Type B pancreatic cell (in vitro differentiated cells): ENCODE measurements at regions not wholly inside any gene's neighbourhood (a gene's known extent, or its start where the extent isn't known, plus 50 kb on each side); places are given as distances from the start of the nearest gene placed in this dataset.

ENCODE experiments used
- DNase-seq: peaks from one replicate; pipeline ENCODE4 v3.0.0; 2021; ENCODE audit warnings: mixed read lengths; ENCODE audit not compliant: unreplicated experiment; ENCODE audit errors: extremely low spot score
- H3K27ac Mint-ChIP-seq: 2 replicates; pipeline ENCODE4 v1.8.0; 2021; ENCODE audit warnings: mild to moderate bottlenecking, mixed read lengths
- H3K27me3 Mint-ChIP-seq: 2 replicates; pipeline ENCODE4 v1.8.0; 2021; ENCODE audit warnings: mixed read lengths
- H3K36me3 Mint-ChIP-seq: 2 replicates; pipeline ENCODE4 v1.8.0; 2021; ENCODE audit warnings: mixed read lengths
- H3K4me1 Mint-ChIP-seq: one replicate; pipeline ENCODE4 v1.8.0; 2021; ENCODE audit warnings: mixed read lengths; ENCODE audit not compliant: unreplicated experiment
- H3K4me3 Mint-ChIP-seq: 2 replicates; pipeline ENCODE4 v1.8.0; 2021; ENCODE audit warnings: mild to moderate bottlenecking, mixed read lengths
- H3K9me3 Mint-ChIP-seq: 2 replicates; pipeline ENCODE4 v1.8.0; 2021; ENCODE audit warnings: mixed read lengths
- CTCF ChIP-seq: fragments of 200-600 bp; sonication (generic); conservative IDR thresholded peaks from 2 replicates; pipeline ENCODE4 v1.5.0; 2021; ENCODE audit warnings: antibody characterized with exemption, mild to moderate bottlenecking

- no peaks in the 10 kb centered on the region for H3K9me3 Mint-ChIP-seq
- peaks cover 20% of the 10 kb centered on the region for H3K4me1 Mint-ChIP-seq
- H3K36me3 Mint-ChIP-seq, result no peaks in the 10 kb centered on the region
- no peak for DNase-seq
- H3K27ac Mint-ChIP-seq, result no peak overlapping the region
- H3K27me3 Mint-ChIP-seq, result peaks cover 33% of the 10 kb centered on the region
- no peak for TF ChIP-seq CTCF
- H3K4me3 Mint-ChIP-seq, result no peak overlapping the region
Measured at GRCh38 chr17:74006371-74006770, 197.1 kb upstream of the RPL38 start.

DNA sequence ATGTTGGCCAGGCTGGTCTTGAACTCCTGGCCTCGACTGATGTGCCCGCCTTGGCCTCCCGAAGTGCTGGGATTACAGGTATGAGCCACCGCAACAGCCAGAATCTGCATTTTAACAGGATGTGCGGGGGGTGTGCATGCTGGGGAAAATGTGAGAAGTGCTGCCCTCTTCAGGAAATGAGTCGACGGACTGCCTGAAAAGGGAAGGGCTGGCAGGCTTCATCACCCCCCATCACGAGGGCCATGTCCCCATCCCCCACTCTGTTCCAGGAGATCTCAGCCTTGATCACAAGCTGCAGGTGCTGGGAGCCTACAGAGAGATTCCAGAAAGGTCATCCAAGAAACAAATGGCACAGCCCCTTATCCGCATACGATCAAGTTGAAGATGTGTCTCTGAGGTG lies 195.3 kb upstream of the RPL38 start:
- Mint-ChIP-seq H3K4me1 (peaks cover 33% of the 10 kb centered on the region), H3K36me3 (no peaks in the 10 kb centered on the region), H3K4me3 (no peak overlapping the region), H3K27me3 (peaks cover 41% of the 10 kb centered on the region), H3K27ac (no peak overlapping the region), H3K9me3 (no peaks in the 10 kb centered on the region)
- peak; percentile 59 for TF ChIP-seq CTCF
- no peak for DNase-seq

DNA sequence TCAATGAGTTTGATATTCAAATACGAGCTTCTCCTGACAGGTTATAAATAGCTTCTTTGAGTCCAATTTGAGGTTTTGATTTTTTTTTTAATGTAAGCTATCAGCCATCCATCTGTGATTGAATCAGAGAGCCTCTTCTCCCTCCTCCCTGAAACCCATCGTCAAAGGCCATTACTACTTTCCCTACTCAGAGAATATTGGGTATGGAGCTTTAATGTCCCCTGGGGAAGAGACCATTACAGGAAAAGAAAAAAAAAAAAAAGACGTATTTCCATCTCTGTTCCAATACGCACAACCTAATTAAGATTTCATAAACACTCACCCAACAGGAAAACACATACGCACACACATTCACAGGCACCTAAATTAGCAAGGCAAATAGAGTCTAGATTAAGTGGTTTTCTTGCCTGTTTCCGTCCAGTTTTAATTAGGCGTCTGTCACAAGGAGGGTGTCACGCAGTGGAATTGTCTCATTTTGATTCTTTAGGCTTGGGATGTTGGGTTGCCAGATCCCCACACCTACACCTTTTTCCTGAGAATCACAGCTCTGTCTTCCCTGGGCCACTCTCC lies 194.3 kb upstream of the RPL38 start:
- Mint-ChIP-seq H3K27me3 (peaks cover 47% of the 10 kb centered on the region), H3K4me1 (peaks cover 42% of the 10 kb centered on the region), H3K4me3 (no peak overlapping the region), H3K27ac (no peak overlapping the region), H3K9me3 (no peaks in the 10 kb centered on the region), H3K36me3 (no peaks in the 10 kb centered on the region)
- no peak for TF ChIP-seq CTCF
- no peak for DNase-seq

DNA sequence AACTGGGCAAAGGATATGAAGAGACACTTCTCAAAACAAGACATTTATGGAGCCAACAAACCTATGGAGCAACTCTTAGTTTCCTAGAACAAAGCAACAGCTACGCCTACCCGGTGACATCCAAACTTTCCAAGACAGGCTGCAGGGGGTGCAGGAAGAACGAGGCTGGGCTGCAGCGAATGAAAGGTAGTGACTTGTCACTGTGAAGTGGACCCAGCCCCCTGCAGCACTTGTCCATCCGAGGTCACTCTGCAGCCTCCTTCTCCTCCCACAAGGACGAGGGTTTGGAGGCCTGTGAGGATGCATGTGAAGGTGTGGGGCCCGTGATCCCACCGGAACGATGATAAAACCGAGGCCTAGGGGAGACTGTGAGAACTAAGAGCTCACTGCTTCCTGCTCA lies 192.6 kb upstream of the RPL38 start:
- H3K4me3 Mint-ChIP-seq, result no peak overlapping the region
- H3K27me3 Mint-ChIP-seq, result peaks cover 40% of the 10 kb centered on the region
- no peak for DNase-seq
- H3K36me3 Mint-ChIP-seq, result no peaks in the 10 kb centered on the region
- H3K27ac Mint-ChIP-seq, result no peak overlapping the region
- no peak for TF ChIP-seq CTCF
- H3K4me1 Mint-ChIP-seq, result peaks cover 46% of the 10 kb centered on the region
- H3K9me3 Mint-ChIP-seq, result no peaks in the 10 kb centered on the region

GRCh38 chr17:74011966-74012365 lies 191.5 kb upstream of the RPL38 start:
- Mint-ChIP-seq H3K4me1 (peaks cover 56% of the 10 kb centered on the region), H3K36me3 (no peaks in the 10 kb centered on the region), H3K9me3 (no peaks in the 10 kb centered on the region), H3K4me3 (no peak overlapping the region), H3K27ac (peak overlapping the region; percentile 72), H3K27me3 (peaks cover 40% of the 10 kb centered on the region)
- no peak for TF ChIP-seq CTCF
- DNase-seq, result no peak

DNA sequence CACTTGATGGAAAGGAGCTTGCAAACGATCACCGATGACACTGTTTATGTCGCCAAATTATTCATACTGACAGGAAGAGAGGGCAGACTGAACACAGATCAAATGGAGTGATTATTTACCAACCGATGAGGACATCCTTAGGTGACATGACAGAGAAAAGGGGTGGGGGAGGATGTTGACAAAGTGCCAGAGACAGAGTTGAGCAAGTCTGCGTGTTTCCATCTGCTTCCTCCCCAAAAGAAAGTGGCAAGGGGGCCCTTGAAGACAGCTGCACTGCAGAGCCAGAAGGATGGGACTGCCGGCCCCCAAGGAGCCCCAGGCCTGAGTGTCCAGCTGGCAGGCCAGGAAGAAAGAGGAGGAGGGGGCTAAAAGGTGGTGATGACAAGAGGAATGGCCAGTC lies 191.0 kb upstream of the RPL38 start:
- Mint-ChIP-seq H3K27ac (no peak overlapping the region), H3K4me1 (peaks cover 61% of the 10 kb centered on the region), H3K36me3 (no peaks in the 10 kb centered on the region), H3K27me3 (peaks cover 40% of the 10 kb centered on the region), H3K4me3 (no peak overlapping the region), H3K9me3 (no peaks in the 10 kb centered on the region)
- TF ChIP-seq CTCF, result no peak
- DNase-seq, result no peak
